Caco-2 (cell line): ENCODE measurements at regions not wholly inside any gene's neighbourhood (a gene's known extent, or its start where the extent isn't known, plus 50 kb on each side); places are given as distances from the start of the nearest gene placed in this dataset.

Source experiments
- BruUV-seq: library from RNA; stranded (reverse); fragments of 400-500 nt; replicated peaks from 2 replicates; lab custom pipeline; 2021; lab: Mats Ljungman, UMichigan
- CTCF ChIA-PET: fragments of 300-600 bp; sonication (Branson Sonifier 250); formaldehyde crosslinking; loops from one replicate; lab custom pipeline; 2022; ENCODE audit warnings: antibody characterized with exemption; lab: Charles Lee
- POLR2A ChIA-PET: fragments of 300-600 bp; sonication (Branson Sonifier 250); formaldehyde crosslinking; loops from one replicate; lab custom pipeline; 2022; ENCODE audit warnings: antibody characterized with exemption; lab: Charles Lee
- DNase-seq, 2 experiments: peaks; one replicate each; pipeline versions ENCODE4 v3.0.0 to v3.0.0-alpha.2; 2020 to 2022
- H3K27me3 ChIP-seq: replicated peaks from 2 replicates; pipeline ENCODE4 v1.6.0; 2011; ENCODE audit warnings: low read length; ENCODE audit not compliant: control insufficient read depth, insufficient read depth
- H3K36me3 ChIP-seq: 2 replicates; pipeline ENCODE4 v1.5.1; 2011; ENCODE audit warnings: low read length; ENCODE audit not compliant: control insufficient read depth, insufficient read depth
- H3K4me1 ChIP-seq: fragments of 250-450 bp; sonication (Bioruptor Pico); 2 replicates; pipeline ENCODE4 v1.5.1; 2020; ENCODE audit warnings: mild to moderate bottlenecking
- H3K4me3 ChIP-seq: 2 replicates; pipeline ENCODE4 v1.5.1; 2011; ENCODE audit warnings: low read depth, mild to moderate bottlenecking, control low read depth, low read length
- H3K9me3 ChIP-seq: fragments of 250-450 bp; sonication (Bioruptor Pico); 2 replicates; pipeline ENCODE4 v1.5.1; 2020; ENCODE audit warnings: mild to moderate bottlenecking, moderate library complexity
- H3K27ac Mint-ChIP-seq: one replicate; pipeline ENCODE4 v1.8.0; 2022; ENCODE audit warnings: mixed read lengths; ENCODE audit not compliant: unreplicated experiment
- H3K27me3 Mint-ChIP-seq: one replicate; pipeline ENCODE4 v1.8.0; 2022; ENCODE audit warnings: mixed read lengths; ENCODE audit not compliant: insufficient read depth, unreplicated experiment
- H3K36me3 Mint-ChIP-seq: one replicate; pipeline ENCODE4 v1.8.0; 2022; ENCODE audit warnings: mild to moderate bottlenecking, mixed read lengths; ENCODE audit not compliant: insufficient read depth, unreplicated experiment
- H3K4me1 Mint-ChIP-seq: one replicate; pipeline ENCODE4 v1.8.0; 2022; ENCODE audit warnings: low read depth, mixed read lengths; ENCODE audit not compliant: unreplicated experiment
- H3K4me3 Mint-ChIP-seq: one replicate; pipeline ENCODE4 v1.8.0; 2022; ENCODE audit warnings: mild to moderate bottlenecking, moderate library complexity, mixed read lengths; ENCODE audit not compliant: unreplicated experiment
- H3K9me3 Mint-ChIP-seq: one replicate; pipeline ENCODE4 v1.8.0; 2022; ENCODE audit warnings: mixed read lengths; ENCODE audit not compliant: unreplicated experiment
- CTCF ChIP-seq, 2 experiments: fragments of 200-600 bp in 1 of 2; IDR thresholded peaks; 1 replicate in 1 of 2; 2 replicates in 1 of 2; pipeline versions ENCODE4 v1.5.1 to v1.8.0; 2011 to 2022; ENCODE audit warnings: antibody characterized with exemption in 1 of 2, control low read depth in 1 of 2, inconsistent platforms in 1 of 2, low read depth in 1 of 2, low read length in 1 of 2, mild to moderate bottlenecking in 1 of 2, moderate library complexity in 1 of 2; ENCODE audit not compliant: insufficient read depth in 1 of 2, severe bottlenecking in 1 of 2, unreplicated experiment in 1 of 2
- intact Hi-C: fragments of 100-400 bp; cut with micrococcal nuclease; formaldehyde crosslinking; loops from one replicate; pipeline ENCODE4 v1.10.0; 2022; ENCODE audit not compliant: unreplicated experiment

DNA sequence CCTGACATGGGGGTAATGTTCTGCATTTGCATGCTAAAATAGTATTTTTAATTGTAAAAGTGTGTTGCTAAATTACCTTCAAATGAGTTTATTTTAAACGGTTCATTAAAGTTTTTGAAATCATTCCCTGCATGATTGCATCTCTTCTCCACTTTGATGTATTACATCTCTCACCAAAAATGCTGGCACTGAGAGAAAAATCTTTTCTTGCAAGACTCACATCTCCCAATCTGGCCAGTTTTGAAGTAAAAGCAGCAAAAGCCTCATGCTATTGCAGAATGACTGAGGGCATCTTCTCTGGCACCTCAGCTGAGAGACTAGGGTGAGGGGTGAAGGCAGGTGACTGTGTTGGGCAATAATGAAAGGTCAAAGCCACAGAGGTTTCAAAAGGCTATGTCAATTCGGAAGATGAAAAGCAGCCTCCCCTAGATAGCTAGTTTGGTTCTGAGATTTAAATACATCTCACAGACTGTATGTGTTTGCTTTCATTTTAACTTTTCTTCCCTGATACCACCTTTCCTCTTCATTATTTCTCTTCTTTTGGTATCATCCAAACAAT lies 292.2 kb upstream of the RAG2 start:
- H3K27me3 ChIP-seq: no peaks in the 10 kb centered on the region; the same call in 1 of the 2 replicates
- H3K36me3 ChIP-seq: no peaks in the 10 kb centered on the region
- H3K9me3 Mint-ChIP-seq: no peaks in the 10 kb centered on the region
- H3K4me1 ChIP-seq: no peaks in the 10 kb centered on the region
- H3K4me3 ChIP-seq: no peak overlapping the region
- no peak for TF ChIP-seq CTCF (IDR thresholded peaks at IDR 0.05; ENCODE audit: insufficient read depth in 1 of 2, low read depth in 1 of 2, low read length in 1 of 2, severe bottlenecking in 1 of 2, unreplicated experiment in 1 of 2)
- POLR2A ChIA-PET: no interaction called here
- H3K27ac Mint-ChIP-seq: no peak overlapping the region
- BruUV-seq: no TSS peak
- no peak for DNase-seq
- H3K4me1 Mint-ChIP-seq: no peaks in the 10 kb centered on the region
- H3K27me3 Mint-ChIP-seq: no peaks in the 10 kb centered on the region
- intact Hi-C loops: no loop called here
- no peaks in the 10 kb centered on the region for H3K9me3 ChIP-seq
- no peak overlapping the region for H3K4me3 Mint-ChIP-seq
- no peaks in the 10 kb centered on the region for H3K36me3 Mint-ChIP-seq
- CTCF ChIA-PET: no interaction called here

DNA sequence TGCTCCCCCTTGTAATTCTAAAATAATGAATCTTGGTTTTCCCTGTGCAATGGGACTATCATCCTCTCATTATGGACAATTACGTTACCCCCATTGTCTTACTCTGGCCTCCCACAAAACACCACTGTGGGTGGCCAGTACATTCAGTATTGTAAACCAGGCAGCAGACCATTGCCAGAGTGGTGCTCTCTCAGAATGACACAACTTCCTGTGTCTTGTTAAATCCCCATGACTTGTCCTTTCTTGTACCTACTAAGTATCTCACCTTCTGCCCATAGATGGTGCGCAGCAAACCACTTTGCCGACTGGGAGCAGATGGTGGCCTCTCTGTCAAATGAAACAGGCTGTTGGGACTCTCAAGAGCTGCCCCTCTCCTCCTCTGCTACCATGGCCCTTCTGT lies 287.1 kb upstream of the RAG2 start:
- POLR2A ChIA-PET: no interaction called here
- Mint-ChIP-seq H3K27ac (no peak overlapping the region), H3K27me3 (no peaks in the 10 kb centered on the region), H3K4me1 (no peaks in the 10 kb centered on the region), H3K4me3 (no peak overlapping the region), H3K9me3 (peaks cover 9% of the 10 kb centered on the region), H3K36me3 (no peaks in the 10 kb centered on the region)
- Histone ChIP-seq H3K4me1 (0 out of 2 replicates have a peak, but pooled peaks cover 3% of the 10 kb centered on the region), H3K36me3 (no peaks in the 10 kb centered on the region), H3K9me3 (no peaks in the 10 kb centered on the region), H3K27me3 (no peaks in the 10 kb centered on the region; the same call in 1 of the 2 replicates), H3K4me3 (no peak overlapping the region)
- no TSS peak for BruUV-seq
- intact Hi-C loops: no loop called here
- no peak for TF ChIP-seq CTCF (IDR thresholded peaks at IDR 0.05; ENCODE audit: insufficient read depth in 1 of 2, low read depth in 1 of 2, low read length in 1 of 2, severe bottlenecking in 1 of 2, unreplicated experiment in 1 of 2)
- CTCF ChIA-PET: no interaction called here
- no peak for DNase-seq

DNA sequence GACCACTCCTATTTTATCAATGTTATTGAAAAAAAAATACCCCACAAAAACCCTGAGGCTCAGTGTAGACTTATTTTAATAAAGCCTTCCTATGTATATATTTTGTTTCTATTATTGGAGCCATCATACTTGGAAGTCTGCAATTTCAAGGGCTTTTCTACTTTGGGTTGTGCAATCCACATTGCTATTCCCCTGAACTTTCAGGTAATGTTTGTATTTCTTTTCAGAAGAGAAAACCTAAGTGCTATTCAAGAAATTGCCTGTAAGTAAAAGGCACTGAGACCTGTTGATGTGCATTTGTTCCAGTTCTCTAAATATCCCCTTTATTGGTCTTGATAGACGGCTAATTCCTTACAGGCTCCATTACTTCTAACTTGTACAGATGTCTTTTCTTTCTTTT lies 280.7 kb upstream of the RAG2 start:
- ChIA-PET CTCF (no interaction called here), POLR2A (no interaction called here)
- no TSS peak for BruUV-seq
- peaks cover 4% of the 10 kb centered on the region for H3K27me3 Mint-ChIP-seq
- intact Hi-C loops: no loop called here
- Histone ChIP-seq H3K36me3 (no peaks in the 10 kb centered on the region), H3K4me1 (0 out of 2 replicates have a peak, but pooled peaks cover 3% of the 10 kb centered on the region), H3K4me3 (no peak overlapping the region), H3K9me3 (no peaks in the 10 kb centered on the region), H3K27me3 (no peaks in the 10 kb centered on the region)
- no peaks in the 10 kb centered on the region for H3K4me1 Mint-ChIP-seq
- H3K9me3 Mint-ChIP-seq: peaks cover 9% of the 10 kb centered on the region
- no peaks in the 10 kb centered on the region for H3K36me3 Mint-ChIP-seq
- H3K4me3 Mint-ChIP-seq: no peak overlapping the region
- TF ChIP-seq CTCF (IDR thresholded peaks at IDR 0.05; ENCODE audit: insufficient read depth in 1 of 2, low read depth in 1 of 2, low read length in 1 of 2, severe bottlenecking in 1 of 2, unreplicated experiment in 1 of 2): no peak
- no peak overlapping the region for H3K27ac Mint-ChIP-seq
- no peak for DNase-seq
